ENCODE measurements at regions not wholly inside any gene's neighbourhood (a gene's known extent, or its start where the extent isn't known, plus 50 kb on each side); places are given as distances from the start of the nearest gene placed in this dataset.

GRCh38 chr19:5240011-5240410 is 100.6 kb downstream of the PTPRS start:
- Histone ChIP-seq H3K27me3 (ENCODE audit: control insufficient read depth, insufficient read depth, low read length) (no peaks in the 10 kb centered on the region), H3K9me3 (ENCODE audit: control insufficient read depth, insufficient read depth, low read length) (peaks cover 11% of the 10 kb centered on the region; the same call in 1 of the 2 replicates), H3K4me3 (ENCODE audit: low read depth, low read length) (no peak overlapping the region), H3K27ac (ENCODE audit: low read depth, low read length) (no peak overlapping the region)
- no peak for DNase-seq (ENCODE audit: low read depth, low spot score)
- CTCF ChIA-PET: no interaction called here
- TF ChIP-seq CTCF (IDR thresholded peaks at IDR 0.05; ENCODE audit: low read depth, low read length): no peak
- POLR2A ChIA-PET: no interaction called here

- POLR2A ChIA-PET: no interaction called here
- DNase-seq (ENCODE audit: low read depth, low spot score): no peak
- Histone ChIP-seq H3K4me3 (ENCODE audit: low read depth, low read length) (no peak overlapping the region), H3K27me3 (ENCODE audit: control insufficient read depth, insufficient read depth, low read length) (no peaks in the 10 kb centered on the region), H3K27ac (ENCODE audit: low read depth, low read length) (no peak overlapping the region), H3K9me3 (ENCODE audit: control insufficient read depth, insufficient read depth, low read length) (peaks cover 11% of the 10 kb centered on the region; the same call in 1 of the 2 replicates)
- TF ChIP-seq CTCF (IDR thresholded peaks at IDR 0.05; ENCODE audit: low read depth, low read length): no peak
- CTCF ChIA-PET: no interaction called here
Observed at GRCh38 chr19:5238700-5239099, 101.9 kb downstream of the PTPRS start.

GRCh38 chr19:5237939-5238480 is 102.6 kb downstream of the PTPRS start:
- Histone ChIP-seq H3K4me3 (ENCODE audit: low read depth, low read length) (no peak overlapping the region), H3K27me3 (ENCODE audit: control insufficient read depth, insufficient read depth, low read length) (no peaks in the 10 kb centered on the region), H3K9me3 (ENCODE audit: control insufficient read depth, insufficient read depth, low read length) (peaks cover 11% of the 10 kb centered on the region; the same call in 1 of the 2 replicates), H3K27ac (ENCODE audit: low read depth, low read length) (no peak overlapping the region)
- ChIA-PET CTCF (no interaction called here), POLR2A (no interaction called here)
- no peak for DNase-seq (ENCODE audit: low read depth, low spot score)
- no peak for TF ChIP-seq CTCF (IDR thresholded peaks at IDR 0.05; ENCODE audit: low read depth, low read length)

GRCh38 chr19:5237190-5237780 is 103.3 kb downstream of the PTPRS start:
- POLR2A ChIA-PET: no interaction called here
- H3K4me3 ChIP-seq (ENCODE audit: low read depth, low read length): no peak overlapping the region
- no peak for DNase-seq (ENCODE audit: low read depth, low spot score)
- H3K27me3 ChIP-seq (ENCODE audit: control insufficient read depth, insufficient read depth, low read length): no peaks in the 10 kb centered on the region
- CTCF ChIA-PET: no interaction called here
- no peak overlapping the region for H3K27ac ChIP-seq (ENCODE audit: low read depth, low read length)
- no peak for TF ChIP-seq CTCF (IDR thresholded peaks at IDR 0.05; ENCODE audit: low read depth, low read length)
- peaks cover 11% of the 10 kb centered on the region; the same call in 1 of the 2 replicates for H3K9me3 ChIP-seq (ENCODE audit: control insufficient read depth, insufficient read depth, low read length)

GRCh38 chr19:5235458-5236219 is 105.0 kb downstream of the PTPRS start:
- H3K27ac ChIP-seq (ENCODE audit: low read depth, low read length): no peak overlapping the region
- TF ChIP-seq CTCF (IDR thresholded peaks at IDR 0.05; ENCODE audit: low read depth, low read length): no peak

More at GRCh38 chr19:5235458-5236219, 105.0 kb downstream of the PTPRS start:
- no peaks in the 10 kb centered on the region for H3K27me3 ChIP-seq (ENCODE audit: control insufficient read depth, insufficient read depth, low read length)
- ChIA-PET POLR2A (no interaction called here), CTCF (interaction anchor here (0.5 kb wide), 1 partner anchor 93 kb away, joined by 3 read pairs; no protein-coding TSS in a partner anchor)
- H3K9me3 ChIP-seq (ENCODE audit: control insufficient read depth, insufficient read depth, low read length): peaks cover 16% of the 10 kb centered on the region; the same call in 1 of the 2 replicates
- H3K4me3 ChIP-seq (ENCODE audit: low read depth, low read length): no peak overlapping the region
- DNase-seq (ENCODE audit: low read depth, low spot score): no peak
